ENCODE measurements at regions not wholly inside any gene's neighbourhood (a gene's known extent, or its start where the extent isn't known, plus 50 kb on each side); places are given as distances from the start of the nearest gene placed in this dataset.

DNA sequence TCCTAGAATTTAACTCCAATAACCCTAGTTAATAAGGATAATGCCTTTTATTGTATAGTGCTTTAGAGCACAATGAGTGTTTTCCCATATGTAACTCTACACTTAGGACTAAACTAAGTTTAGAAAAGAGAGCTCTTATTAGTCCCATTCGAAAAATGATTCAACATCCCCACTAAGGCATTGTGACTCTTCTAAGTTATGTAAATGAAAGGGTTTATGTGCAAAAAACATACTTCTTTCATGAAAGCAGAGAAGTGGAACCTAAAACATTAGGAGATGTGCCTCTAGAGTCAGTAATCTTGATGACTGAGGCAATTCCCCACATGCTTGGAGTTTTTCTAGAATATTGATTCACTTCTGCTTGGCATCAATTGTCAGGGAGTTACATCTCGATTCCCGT, 344.1 kb upstream of the ZNF717 start:
- no peak overlapping the region for H3K4me3 ChIP-seq (ENCODE audit: low read depth, low read length)
- no peak for TF ChIP-seq CTCF (IDR thresholded peaks at IDR 0.05; ENCODE audit: insufficient read depth, low read length)
- DNase-seq (ENCODE audit: low read depth) = no peak

DNA sequence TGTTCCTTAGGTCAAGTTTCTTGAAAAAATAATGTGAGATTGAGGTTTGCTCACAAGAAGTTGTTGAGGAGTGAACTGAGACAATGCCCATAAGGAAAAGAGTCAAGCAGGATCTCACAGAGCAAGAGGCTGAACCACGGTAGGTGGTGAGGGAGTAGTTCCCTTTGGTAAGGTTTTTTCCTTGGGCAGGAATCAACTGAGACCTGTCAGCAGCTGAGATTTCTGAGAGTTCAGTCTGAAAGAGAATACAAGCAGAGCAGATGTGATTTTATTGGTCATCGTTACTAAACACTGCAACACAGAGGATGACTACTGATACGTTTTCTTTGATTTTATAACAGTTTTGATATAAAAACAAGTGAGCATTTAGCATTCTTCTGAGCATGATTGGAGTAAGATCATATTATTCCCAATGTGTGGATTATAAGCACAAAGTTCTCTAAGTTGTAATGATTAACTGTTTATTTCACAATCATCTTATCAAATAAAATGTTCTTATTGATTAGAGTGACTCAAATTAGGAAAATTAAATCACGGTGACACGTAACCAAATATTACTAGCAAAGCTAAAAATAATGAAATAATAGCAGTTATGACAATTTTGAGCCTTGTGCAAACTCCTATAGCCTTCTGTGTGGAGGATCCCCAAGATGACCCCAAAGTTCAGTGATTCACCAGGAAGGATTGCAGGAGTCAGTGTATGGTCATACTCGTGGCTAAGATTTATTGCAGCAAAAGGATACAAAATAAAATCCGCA, 346.2 kb upstream of the ZNF717 start:
- TF ChIP-seq CTCF (IDR thresholded peaks at IDR 0.05; ENCODE audit: insufficient read depth, low read length) = no peak
- no peak overlapping the region for H3K4me3 ChIP-seq (ENCODE audit: low read depth, low read length)
- no peak for DNase-seq (ENCODE audit: low read depth)

DNA sequence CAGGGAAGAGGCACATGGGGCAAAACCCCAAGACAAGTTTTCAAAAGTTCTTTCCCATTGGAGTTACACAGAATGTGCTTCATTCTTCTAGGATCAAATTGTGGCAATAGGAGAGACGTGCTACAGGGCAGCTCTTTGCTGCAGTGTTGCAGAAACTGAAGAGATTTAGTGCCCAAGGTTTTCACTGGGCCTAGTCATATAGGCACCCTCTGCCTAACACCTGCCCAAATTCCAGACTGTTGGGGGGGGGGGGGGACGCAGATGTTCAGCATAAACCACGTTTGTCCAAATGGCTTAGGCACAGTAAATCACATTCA, 346.8 kb upstream of the ZNF717 start:
- no peak for TF ChIP-seq CTCF (IDR thresholded peaks at IDR 0.05; ENCODE audit: insufficient read depth, low read length)
- no peak for DNase-seq (ENCODE audit: low read depth)
- no peak overlapping the region for H3K4me3 ChIP-seq (ENCODE audit: low read depth, low read length)

- no peak for DNase-seq (ENCODE audit: low read depth)
- TF ChIP-seq CTCF (IDR thresholded peaks at IDR 0.05; ENCODE audit: insufficient read depth, low read length) = no peak
- no peak overlapping the region for H3K4me3 ChIP-seq (ENCODE audit: low read depth, low read length)
Observed at GRCh38 chr3:76134166-76134565, 348.8 kb upstream of the ZNF717 start.

GRCh38 chr3:76138921-76139320, 353.6 kb upstream of the ZNF717 start:
- no peak for DNase-seq (ENCODE audit: low read depth)
- H3K4me3 ChIP-seq (ENCODE audit: low read depth, low read length) = no peak overlapping the region
- TF ChIP-seq CTCF (IDR thresholded peaks at IDR 0.05; ENCODE audit: insufficient read depth, low read length) = no peak

GRCh38 chr3:76147846-76148245, 362.5 kb upstream of the ZNF717 start:
- TF ChIP-seq CTCF (IDR thresholded peaks at IDR 0.05; ENCODE audit: insufficient read depth, low read length) = no peak
- no peak overlapping the region for H3K4me3 ChIP-seq (ENCODE audit: low read depth, low read length)
- DNase-seq (ENCODE audit: low read depth) = no peak

DNA sequence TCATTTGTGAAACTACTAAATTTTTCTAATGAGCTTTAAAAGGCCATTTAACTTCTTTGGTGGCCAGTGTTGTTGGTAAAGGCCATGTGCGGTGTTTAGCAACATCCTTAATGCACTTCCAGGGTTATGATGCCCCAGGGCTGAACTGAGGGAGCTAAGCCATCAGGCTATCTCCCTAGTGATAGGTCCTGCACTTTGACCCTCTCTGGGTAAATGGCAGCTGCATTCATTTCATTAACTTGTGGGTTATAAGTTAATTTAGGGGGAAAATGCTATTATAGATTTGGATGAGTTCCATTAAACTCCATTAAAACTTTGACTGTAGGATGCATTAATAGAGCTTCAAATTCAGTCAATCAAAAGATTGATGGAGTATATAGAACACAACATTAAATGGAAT, 366.7 kb upstream of the ZNF717 start:
- TF ChIP-seq CTCF (IDR thresholded peaks at IDR 0.05; ENCODE audit: insufficient read depth, low read length) = no peak
- no peak for DNase-seq (ENCODE audit: low read depth)
- H3K4me3 ChIP-seq (ENCODE audit: low read depth, low read length) = no peak overlapping the region

Data from fibroblast of the aortic adventitia (primary cell).